Ovary (tissue), 3 donors: ENCODE measurements at regions not wholly inside any gene's neighbourhood (a gene's known extent, or its start where the extent isn't known, plus 50 kb on each side); places are given as distances from the start of the nearest gene placed in this dataset.

ENCODE experiments used
- CTCF ChIP-seq, 3 donors: fragments of 450-650 bp in 2 of 3; fragments of 200-600 bp in 1 of 3; IDR thresholded peaks; one replicate each; pipeline versions ENCODE4 v1.5.1 to v1.8.0; 2016 to 2022; ENCODE audit warnings: antibody characterized with exemption in 3 of 3, mild to moderate bottlenecking in 1 of 3
- POLR2A ChIP-seq: fragments of 450-650 bp; IDR thresholded peaks from one replicate; pipeline ENCODE4 v1.6.1; 2017; ENCODE audit warnings: antibody characterized with exemption, mild to moderate bottlenecking, moderate library complexity
- donor health status: DM: no; HTN: no; CAD: no.

- TF ChIP-seq POLR2A (no peak), CTCF (IDR thresholded peaks at IDR 0.05) (no peak)
Measured at GRCh38 chr2:234730066-234730640, 221.7 kb upstream of the SH3BP4 start.
